ENCODE measurements at regions not wholly inside any gene's neighbourhood (a gene's known extent, or its start where the extent isn't known, plus 50 kb on each side); places are given as distances from the start of the nearest gene placed in this dataset.
A peak's percentile ranks its signal among the peaks of the same experiment; 100 is the strongest.

- TF ChIP-seq PATZ1 (CRISPR knock-in tag; IDR thresholded peaks at IDR 0.05; ENCODE audit: borderline replicate concordance): no peak
Measured at GRCh38 chr6:25042984-25043725, 107.4 kb upstream of the RIPOR2 start (continued).

DNA sequence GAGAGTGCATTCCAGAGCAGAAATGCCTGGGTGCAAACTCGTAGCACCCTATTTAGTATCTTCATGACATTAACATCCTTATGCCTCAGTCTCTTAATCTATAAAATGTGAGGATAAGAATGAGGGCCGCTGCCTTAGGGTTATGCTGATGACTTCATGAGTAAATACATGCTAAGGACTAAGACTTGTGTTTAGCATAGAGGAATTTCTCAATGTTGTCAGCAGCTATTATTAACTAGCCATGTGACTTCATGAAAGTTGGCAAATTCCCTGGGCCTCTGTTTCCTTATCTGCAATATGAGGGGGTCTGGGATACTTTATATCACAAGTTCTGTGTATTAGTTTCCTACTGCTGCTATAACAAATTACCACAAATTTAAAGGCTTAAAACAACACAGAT, 108.1 kb upstream of the RIPOR2 start:
- TF ChIP-seq ZC3H10 (CRISPR knock-in tag; IDR thresholded peaks at IDR 0.05): no peak
- TF ChIP-seq ARNTL (CRISPR knock-in tag; IDR thresholded peaks at IDR 0.05; ENCODE audit: borderline replicate concordance, low read depth): no peak
- TF ChIP-seq SNAI2 (CRISPR knock-in tag; IDR thresholded peaks at IDR 0.05): no peak
- TF ChIP-seq TCF4 (CRISPR knock-in tag; IDR thresholded peaks at IDR 0.05; ENCODE audit: borderline replicate concordance): no peak
- TF ChIP-seq TOX (CRISPR knock-in tag; IDR thresholded peaks at IDR 0.05; ENCODE audit: borderline replicate concordance): no peak
- no peak for TF ChIP-seq CREB5 (CRISPR knock-in tag; IDR thresholded peaks at IDR 0.05; ENCODE audit: low read depth)
- no peak for TF ChIP-seq ZNF565 (CRISPR knock-in tag; conservative IDR thresholded peaks at IDR 0.05; ENCODE audit: low read depth)
- ATAC-seq: no peak

DNA sequence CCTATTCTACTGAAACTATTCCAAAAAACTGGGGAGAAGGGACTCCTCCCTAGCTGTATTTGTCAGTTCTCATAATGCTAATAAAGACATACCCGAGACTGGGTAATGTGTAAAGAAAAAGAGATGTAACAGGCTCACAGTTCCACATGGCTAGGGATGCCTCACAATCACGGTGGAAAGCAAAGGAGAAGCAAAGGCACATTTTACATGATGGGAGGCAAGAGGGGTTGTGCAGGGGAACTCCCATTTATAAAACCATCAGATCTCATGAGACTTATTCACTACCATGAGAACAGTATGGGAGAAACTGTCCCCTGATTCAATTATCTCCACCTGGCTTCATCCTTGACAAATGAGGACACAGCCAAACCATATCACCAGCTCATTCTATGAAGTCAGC, 111.2 kb upstream of the RIPOR2 start:
- no peak for TF ChIP-seq CSDC2 (CRISPR knock-in tag; IDR thresholded peaks at IDR 0.05)
- no peak for ATAC-seq

GRCh38 chr6:25050356-25050755, 114.6 kb upstream of the RIPOR2 start:
- TF ChIP-seq, protein P1, sequence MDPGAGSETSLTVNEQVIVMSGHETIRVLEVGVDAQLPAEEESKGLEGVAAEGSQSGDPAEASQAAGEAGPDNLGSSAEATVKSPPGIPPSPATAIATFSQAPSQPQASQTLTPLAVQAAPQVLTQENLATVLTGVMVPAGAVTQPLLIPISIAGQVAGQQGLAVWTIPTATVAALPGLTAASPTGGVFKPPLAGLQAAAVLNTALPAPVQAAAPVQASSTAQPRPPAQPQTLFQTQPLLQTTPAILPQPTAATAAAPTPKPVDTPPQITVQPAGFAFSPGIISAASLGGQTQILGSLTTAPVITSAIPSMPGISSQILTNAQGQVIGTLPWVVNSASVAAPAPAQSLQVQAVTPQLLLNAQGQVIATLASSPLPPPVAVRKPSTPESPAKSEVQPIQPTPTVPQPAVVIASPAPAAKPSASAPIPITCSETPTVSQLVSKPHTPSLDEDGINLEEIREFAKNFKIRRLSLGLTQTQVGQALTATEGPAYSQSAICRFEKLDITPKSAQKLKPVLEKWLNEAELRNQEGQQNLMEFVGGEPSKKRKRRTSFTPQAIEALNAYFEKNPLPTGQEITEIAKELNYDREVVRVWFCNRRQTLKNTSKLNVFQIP (CRISPR knock-in tag; IDR thresholded peaks at IDR 0.05; ENCODE audit: borderline replicate concordance, low read depth): no peak
- no peak for TF ChIP-seq ARNTL (CRISPR knock-in tag; IDR thresholded peaks at IDR 0.05; ENCODE audit: borderline replicate concordance, low read depth)
- TF ChIP-seq CREB5 (CRISPR knock-in tag; IDR thresholded peaks at IDR 0.05; ENCODE audit: low read depth): no peak
- no peak for TF ChIP-seq GLIS3 (CRISPR knock-in tag; IDR thresholded peaks at IDR 0.05)
- TF ChIP-seq ZNF70 (CRISPR knock-in tag; IDR thresholded peaks at IDR 0.05): no peak
- no peak for TF ChIP-seq ESRRG (CRISPR knock-in tag; IDR thresholded peaks at IDR 0.05)
- no peak for TF ChIP-seq RARB (CRISPR knock-in tag; IDR thresholded peaks at IDR 0.05)
- no peak for TF ChIP-seq PPARA (CRISPR knock-in tag; IDR thresholded peaks at IDR 0.05; ENCODE audit: borderline replicate concordance)
- no peak for TF ChIP-seq ZFP3 (CRISPR knock-in tag; IDR thresholded peaks at IDR 0.05)
- TF ChIP-seq ZNF565 (CRISPR knock-in tag; conservative IDR thresholded peaks at IDR 0.05; ENCODE audit: low read depth): no peak
- TF ChIP-seq ZFP30 (CRISPR knock-in tag; IDR thresholded peaks at IDR 0.05): no peak
- no peak for TF ChIP-seq ZC3H10 (CRISPR knock-in tag; IDR thresholded peaks at IDR 0.05)
- no peak for TF ChIP-seq PATZ1 (CRISPR knock-in tag; IDR thresholded peaks at IDR 0.05; ENCODE audit: borderline replicate concordance)
- TF ChIP-seq, protein P2, sequence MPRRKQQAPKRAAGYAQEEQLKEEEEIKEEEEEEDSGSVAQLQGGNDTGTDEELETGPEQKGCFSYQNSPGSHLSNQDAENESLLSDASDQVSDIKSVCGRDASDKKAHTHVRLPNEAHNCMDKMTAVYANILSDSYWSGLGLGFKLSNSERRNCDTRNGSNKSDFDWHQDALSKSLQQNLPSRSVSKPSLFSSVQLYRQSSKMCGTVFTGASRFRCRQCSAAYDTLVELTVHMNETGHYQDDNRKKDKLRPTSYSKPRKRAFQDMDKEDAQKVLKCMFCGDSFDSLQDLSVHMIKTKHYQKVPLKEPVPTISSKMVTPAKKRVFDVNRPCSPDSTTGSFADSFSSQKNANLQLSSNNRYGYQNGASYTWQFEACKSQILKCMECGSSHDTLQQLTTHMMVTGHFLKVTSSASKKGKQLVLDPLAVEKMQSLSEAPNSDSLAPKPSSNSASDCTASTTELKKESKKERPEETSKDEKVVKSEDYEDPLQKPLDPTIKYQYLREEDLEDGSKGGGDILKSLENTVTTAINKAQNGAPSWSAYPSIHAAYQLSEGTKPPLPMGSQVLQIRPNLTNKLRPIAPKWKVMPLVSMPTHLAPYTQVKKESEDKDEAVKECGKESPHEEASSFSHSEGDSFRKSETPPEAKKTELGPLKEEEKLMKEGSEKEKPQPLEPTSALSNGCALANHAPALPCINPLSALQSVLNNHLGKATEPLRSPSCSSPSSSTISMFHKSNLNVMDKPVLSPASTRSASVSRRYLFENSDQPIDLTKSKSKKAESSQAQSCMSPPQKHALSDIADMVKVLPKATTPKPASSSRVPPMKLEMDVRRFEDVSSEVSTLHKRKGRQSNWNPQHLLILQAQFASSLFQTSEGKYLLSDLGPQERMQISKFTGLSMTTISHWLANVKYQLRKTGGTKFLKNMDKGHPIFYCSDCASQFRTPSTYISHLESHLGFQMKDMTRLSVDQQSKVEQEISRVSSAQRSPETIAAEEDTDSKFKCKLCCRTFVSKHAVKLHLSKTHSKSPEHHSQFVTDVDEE (CRISPR knock-in tag; IDR thresholded peaks at IDR 0.05): no peak
- TF ChIP-seq OSR1 (CRISPR knock-in tag; IDR thresholded peaks at IDR 0.05): no peak
- TF ChIP-seq CSDC2 (CRISPR knock-in tag; IDR thresholded peaks at IDR 0.05): no peak
- no peak for TF ChIP-seq SNAI2 (CRISPR knock-in tag; IDR thresholded peaks at IDR 0.05)
- no peak for TF ChIP-seq ISL1 (CRISPR knock-in tag; IDR thresholded peaks at IDR 0.05)
- no peak for TF ChIP-seq CSRNP3 (CRISPR knock-in tag; IDR thresholded peaks at IDR 0.05)
- no peak for TF ChIP-seq ZNF8 (CRISPR knock-in tag; IDR thresholded peaks at IDR 0.05)
- peak; percentile 67 for ATAC-seq

Data from SK-N-SH treated with all-trans-retinoic acid at 6 μM for 48 hours (cell line).